Urinary bladder (tissue), 3 donors: ENCODE measurements at regions not wholly inside any gene's neighbourhood (a gene's known extent, or its start where the extent isn't known, plus 50 kb on each side); places are given as distances from the start of the nearest gene placed in this dataset.

ENCODE experiments used
- DNase-seq: peaks from one replicate; pipeline ENCODE4 v3.0.0-alpha.2; 2015; ENCODE audit errors: extremely low spot score
- H3K27ac ChIP-seq: one replicate; pipeline ENCODE4 v1.5.1; 2013; ENCODE audit warnings: low read depth, mild to moderate bottlenecking, moderate library complexity
- H3K36me3 ChIP-seq: one replicate; pipeline ENCODE4 v1.6.1; 2013; ENCODE audit warnings: mild to moderate bottlenecking, moderate library complexity; ENCODE audit not compliant: insufficient read depth
- H3K4me1 ChIP-seq: one replicate; pipeline ENCODE4 v1.6.1; 2013; ENCODE audit warnings: mild to moderate bottlenecking, moderate library complexity; ENCODE audit not compliant: insufficient read depth
- H3K4me3 ChIP-seq: one replicate; pipeline ENCODE4 v1.5.1; 2013; ENCODE audit warnings: low read depth, low read length
- WGBS: extraction: QIAGEN DNeasy Blood & Tissue Kit; methylation state at CpG from one replicate; pipeline ENCODE4 v1.1.7; 2013; 5-methylcytosine and 5-hydroxymethylcytosine counted together
- donor health status: healthy with polysubstance abuse.
- donor health status: healthy.

- DNase-seq, result no peak
- H3K36me3 ChIP-seq, result no peaks in the 10 kb centered on the region
- no peak overlapping the region for H3K27ac ChIP-seq
- H3K4me3 ChIP-seq, result no peak overlapping the region
- WGBS, result 79% methylated on average over 4 of the region's 4 CpGs
- H3K4me1 ChIP-seq, result no peaks in the 10 kb centered on the region
These were observed 51.4 kb upstream of the LIPC start for GRCh38 chr15:58380280-58380945.

- no peak for DNase-seq
- H3K27ac ChIP-seq, result no peak overlapping the region
- WGBS, result 98% methylated on average over 4 of the region's 4 CpGs
- no peak overlapping the region for H3K4me3 ChIP-seq
- no peaks in the 10 kb centered on the region for H3K36me3 ChIP-seq
- no peaks in the 10 kb centered on the region for H3K4me1 ChIP-seq
These were observed 50.1 kb upstream of the LIPC start for GRCh38 chr15:58381697-58382096.
